HG02870 (cell line): ENCODE measurements at regions not wholly inside any gene's neighbourhood (a gene's known extent, or its start where the extent isn't known, plus 50 kb on each side); places are given as distances from the start of the nearest gene placed in this dataset.

Experiments
- ATAC-seq: cut with Tn5 transposase; IDR thresholded peaks from one replicate; pipeline ENCODE4 v1.9.1; 2021; ENCODE audit warnings: mild to moderate bottlenecking, moderate library complexity; ENCODE audit not compliant: unreplicated experiment

DNA sequence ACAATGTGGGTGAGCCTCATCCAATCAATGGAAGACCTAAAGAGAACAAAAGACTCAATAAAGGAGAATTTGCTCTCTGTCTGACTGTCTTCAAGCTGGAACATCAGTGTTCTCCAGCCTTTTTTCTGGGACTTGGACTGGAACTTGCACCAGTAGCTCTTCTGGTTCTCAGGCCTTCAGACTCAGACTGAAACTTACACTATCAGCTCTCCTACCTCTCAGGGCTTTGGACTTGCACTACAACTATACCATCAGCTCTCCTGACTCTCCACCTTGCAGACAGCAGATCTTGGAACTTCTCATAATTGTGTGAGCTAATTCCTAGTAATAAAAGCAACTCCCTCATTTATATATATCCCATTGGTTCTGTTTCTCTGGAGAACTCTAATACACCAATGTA, 185.9 kb downstream of the SMIM20 start:
- no peak for ATAC-seq

GRCh38 chr4:26101011-26101410, 187.0 kb downstream of the SMIM20 start:
- ATAC-seq = no peak

GRCh38 chr4:26104056-26104685, 190.2 kb downstream of the SMIM20 start:
- peak; percentile 81 for ATAC-seq

GRCh38 chr4:26105337-26105736, 191.3 kb downstream of the SMIM20 start:
- no peak for ATAC-seq

GRCh38 chr4:26105815-26106699, 192.0 kb downstream of the SMIM20 start:
- ATAC-seq = no peak

- no peak for ATAC-seq
These were observed 192.8 kb downstream of the SMIM20 start for GRCh38 chr4:26106776-26107175.

DNA sequence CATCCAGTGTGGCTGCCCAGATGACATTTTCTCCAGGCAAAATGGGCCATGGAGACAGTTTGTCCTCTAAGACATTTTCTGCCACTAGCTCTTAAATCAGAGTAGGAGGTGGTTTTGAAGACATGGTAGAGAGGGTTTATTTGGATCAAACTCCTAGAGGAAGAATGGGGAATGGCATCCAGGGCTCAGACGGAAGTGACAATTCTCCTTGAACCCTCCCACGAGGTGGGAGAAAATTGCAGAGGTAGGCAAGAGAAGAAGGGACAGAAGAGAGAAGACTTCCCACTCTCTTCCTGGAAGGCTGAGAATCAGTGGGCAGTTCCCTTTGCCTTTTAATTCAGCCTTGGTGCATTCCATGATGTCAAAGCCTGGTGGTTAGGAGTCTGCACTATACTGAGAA, 194.0 kb downstream of the SMIM20 start:
- ATAC-seq = no peak

DNA sequence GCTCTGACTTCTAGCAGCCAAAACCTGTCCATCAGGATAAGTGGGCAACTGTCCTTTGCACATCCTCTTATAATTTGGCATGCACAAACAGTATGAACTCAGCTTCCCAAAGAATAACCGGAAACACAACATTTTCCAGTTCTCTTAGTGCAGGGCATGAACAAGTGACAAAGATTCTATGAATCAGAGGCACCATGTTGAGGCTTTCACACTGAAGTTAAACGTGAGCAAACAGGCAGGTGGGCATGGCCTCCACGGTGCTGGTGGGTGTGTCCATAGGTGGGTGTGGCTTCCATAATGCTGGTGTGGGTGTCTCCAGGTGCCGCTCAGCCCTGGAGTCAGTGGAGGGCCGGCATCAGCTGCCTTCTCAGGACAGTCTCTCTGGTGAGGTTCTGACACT, 196.5 kb downstream of the SMIM20 start:
- no peak for ATAC-seq

GRCh38 chr4:26113339-26113940, 199.4 kb downstream of the SMIM20 start:
- ATAC-seq = no peak

DNA sequence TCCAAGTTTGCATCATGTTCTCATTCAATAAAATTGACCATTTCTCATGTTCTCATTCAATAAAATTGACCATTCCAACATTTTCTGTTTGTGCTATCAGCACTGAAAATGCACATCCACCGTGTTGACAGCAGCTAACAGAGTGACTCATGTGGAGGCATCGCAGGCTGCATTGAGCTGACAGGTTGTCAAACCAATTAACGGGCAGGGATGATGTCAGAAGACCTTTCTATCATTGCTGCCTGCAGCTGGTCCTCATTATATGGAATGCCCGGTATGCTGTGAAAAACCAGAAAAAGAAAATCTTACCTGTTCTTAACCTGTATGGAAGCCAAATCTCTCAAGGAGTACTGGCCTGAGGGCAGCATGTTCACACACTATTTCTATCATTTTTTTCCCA, 202.0 kb downstream of the SMIM20 start:
- no peak for ATAC-seq

DNA sequence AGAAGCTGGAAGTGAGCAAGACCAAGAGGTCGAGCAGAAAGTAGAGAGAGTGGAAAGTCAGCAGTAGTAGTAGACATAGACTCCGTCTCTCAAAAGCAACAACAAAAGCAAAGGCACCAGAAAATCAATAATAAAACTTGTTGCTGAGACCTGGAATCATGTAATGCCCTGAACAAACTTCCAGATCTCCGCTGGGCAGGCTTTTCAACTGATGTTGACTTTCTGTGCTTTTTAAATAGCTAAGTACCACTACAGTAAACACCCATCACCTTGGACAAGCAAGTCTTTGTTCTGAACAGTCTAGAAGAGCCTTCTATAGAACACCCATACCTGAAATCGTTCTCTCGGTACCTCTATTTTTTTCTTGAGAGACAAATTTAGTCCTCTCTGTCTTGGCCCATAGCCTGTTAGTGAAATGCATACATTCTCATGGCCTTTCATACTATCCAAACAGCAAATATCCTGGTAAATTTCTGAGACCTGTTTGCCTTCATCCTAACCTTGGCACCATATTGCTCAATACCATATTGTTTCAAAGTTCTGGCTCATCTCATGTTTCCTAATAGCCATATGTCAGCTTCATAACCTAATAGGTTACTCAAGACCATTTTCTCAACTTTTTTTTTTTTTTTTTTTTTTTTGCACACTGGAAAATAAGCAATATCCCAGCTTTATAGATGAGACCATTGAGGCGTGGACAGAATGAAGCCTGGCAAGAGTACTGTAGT, 200.6 kb upstream of the RBPJ start:
- no peak for ATAC-seq

GRCh38 chr4:26122690-26123089, 198.1 kb upstream of the RBPJ start:
- no peak for ATAC-seq

GRCh38 chr4:26124753-26125321, 196.0 kb upstream of the RBPJ start:
- no peak for ATAC-seq

GRCh38 chr4:26126143-26126718, 194.6 kb upstream of the RBPJ start:
- ATAC-seq = no peak

- no peak for ATAC-seq
These were observed 193.8 kb upstream of the RBPJ start for GRCh38 chr4:26126994-26127393.

DNA sequence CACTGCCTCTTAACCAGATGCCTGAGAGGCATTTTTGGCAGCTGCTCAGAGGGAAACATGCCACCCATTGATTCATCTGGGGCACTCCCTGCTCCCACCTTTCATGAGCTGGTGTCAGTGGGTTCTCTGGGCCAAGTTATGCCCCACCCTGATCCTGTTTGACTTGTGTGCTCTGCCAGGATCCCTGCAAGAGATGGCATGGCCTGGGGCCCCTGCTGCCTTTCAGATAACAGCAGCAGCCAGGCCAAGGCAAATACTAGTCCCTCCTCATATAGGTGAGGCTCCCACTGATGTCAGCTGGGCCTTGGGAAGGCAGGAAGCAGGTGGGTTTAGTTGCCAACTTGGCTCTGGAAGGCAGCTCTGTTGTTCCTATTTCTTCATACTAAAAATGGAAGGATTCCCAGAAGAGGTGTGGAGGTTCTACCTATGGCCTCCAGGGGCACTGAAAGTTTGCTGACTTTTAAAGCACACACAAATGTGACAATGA, 192.9 kb upstream of the RBPJ start:
- ATAC-seq = no peak

DNA sequence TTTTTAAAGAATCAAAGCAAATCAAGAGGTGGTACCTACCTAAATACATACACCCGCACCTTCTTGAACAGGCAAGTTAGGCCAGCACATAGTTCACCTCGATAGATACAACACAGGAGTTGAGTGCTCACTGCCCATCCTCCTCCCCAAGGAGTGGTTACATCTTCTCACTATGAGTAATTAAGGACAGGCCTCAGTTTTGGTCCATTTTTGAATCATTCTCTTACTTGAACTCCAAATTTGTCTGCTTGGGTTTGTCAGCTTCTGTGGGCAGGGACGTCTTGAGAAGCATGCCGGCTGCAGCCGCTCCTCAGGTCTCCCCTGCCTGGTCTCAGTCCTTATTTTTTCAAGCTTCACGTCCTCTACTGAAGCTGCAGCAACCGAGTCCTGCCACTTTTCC, 190.6 kb upstream of the RBPJ start:
- peak; percentile 73 for ATAC-seq

DNA sequence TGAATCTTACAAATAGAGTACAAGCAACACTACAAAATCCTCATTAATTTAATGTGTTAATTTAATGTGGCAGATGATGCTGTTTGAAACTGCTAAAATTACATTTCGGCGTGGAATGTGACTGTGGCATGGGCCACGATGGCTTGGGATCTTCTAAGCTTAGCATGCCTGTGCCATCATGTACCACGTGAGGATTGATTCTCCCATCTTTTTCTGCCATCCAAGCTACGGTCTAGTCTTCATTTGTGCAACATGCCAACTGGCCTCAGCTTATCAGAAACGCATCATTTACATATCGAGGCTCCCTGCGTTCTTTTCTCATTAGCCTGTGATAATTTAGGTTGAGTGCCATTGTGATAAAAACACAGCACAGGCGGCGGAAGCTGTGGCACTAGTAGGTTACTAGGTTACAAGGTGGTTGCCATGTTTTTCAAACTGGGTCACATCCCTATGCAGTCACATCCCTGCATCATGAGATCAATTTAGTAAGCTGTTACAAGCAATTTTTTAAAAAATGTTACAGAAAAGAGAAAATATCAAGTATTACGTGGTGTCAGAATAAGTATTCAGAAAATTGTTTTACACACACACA, 189.9 kb upstream of the RBPJ start:
- ATAC-seq = no peak

DNA sequence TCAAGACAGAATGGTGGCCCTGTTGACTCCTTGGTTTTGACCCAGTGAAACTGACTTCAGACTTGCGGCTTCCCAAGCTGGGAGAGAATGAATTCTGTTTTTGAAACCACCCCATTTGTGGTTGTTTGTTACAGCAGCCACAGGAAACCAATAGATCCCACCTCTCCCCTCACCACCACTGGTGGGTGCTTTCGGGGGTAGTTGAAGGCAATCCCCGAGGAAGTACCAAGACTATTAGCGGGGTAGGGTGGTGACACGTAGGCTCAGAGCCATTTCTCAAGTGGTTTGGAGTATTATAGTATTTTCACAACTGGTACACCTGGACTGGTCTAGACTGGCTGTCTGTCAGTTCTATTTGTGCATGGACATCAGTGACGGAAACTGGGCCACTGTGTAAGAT, 189.1 kb upstream of the RBPJ start:
- ATAC-seq = peak; percentile 35

- no peak for ATAC-seq
These were observed 188.0 kb upstream of the RBPJ start for GRCh38 chr4:26132858-26133257.
